GM04504 (cell line): ENCODE measurements at regions not wholly inside any gene's neighbourhood (a gene's known extent, or its start where the extent isn't known, plus 50 kb on each side); places are given as distances from the start of the nearest gene placed in this dataset.

Experiments used
- DNase-seq: peaks from one replicate; pipeline ENCODE4 v3.0.0-alpha.2; 2012; ENCODE audit warnings: low read depth

- DNase-seq, result no peak
Measured at GRCh38 chr3:186487819-186488218, 56.4 kb downstream of the CRYGS start.

GRCh38 chr3:186487037-186487436, 57.1 kb downstream of the CRYGS start:
- no peak for DNase-seq

GRCh38 chr3:186483611-186484340, 60.4 kb downstream of the CRYGS start:
- no peak for DNase-seq

- no peak for DNase-seq
Measured at GRCh38 chr3:186481526-186481925, 62.7 kb downstream of the CRYGS start.

- DNase-seq, result no peak
Measured at GRCh38 chr3:186477876-186478275, 66.3 kb downstream of the CRYGS start.

GRCh38 chr3:186477033-186477432, 67.1 kb downstream of the CRYGS start:
- DNase-seq, result no peak

- no peak for DNase-seq
Measured at GRCh38 chr3:186476541-186476940, 67.6 kb downstream of the CRYGS start.

- no peak for DNase-seq
Measured at GRCh38 chr3:186476044-186476468, 68.1 kb downstream of the CRYGS start.

GRCh38 chr3:186473166-186473565, 71.0 kb downstream of the CRYGS start:
- DNase-seq, result no peak

- DNase-seq, result peak; percentile 20
Measured at GRCh38 chr3:186472456-186473008, 71.6 kb downstream of the CRYGS start.

GRCh38 chr3:186471771-186472170, 72.4 kb downstream of the CRYGS start:
- no peak for DNase-seq

- no peak for DNase-seq
Measured at GRCh38 chr3:186469525-186469924, 74.7 kb downstream of the CRYGS start.

GRCh38 chr3:186467969-186468368, 76.2 kb downstream of the CRYGS start:
- DNase-seq, result no peak

- DNase-seq, result no peak
Measured at GRCh38 chr3:186466391-186466974, 77.7 kb downstream of the CRYGS start.

- no peak for DNase-seq
Measured at GRCh38 chr3:186465508-186465907, 78.7 kb downstream of the CRYGS start.

GRCh38 chr3:186464424-186465093, 79.6 kb downstream of the CRYGS start:
- no peak for DNase-seq

- peak; percentile 38 for DNase-seq
Measured at GRCh38 chr3:186461141-186461540, 83.0 kb downstream of the CRYGS start.

GRCh38 chr3:186459108-186459467, 85.1 kb downstream of the CRYGS start:
- DNase-seq, result no peak

GRCh38 chr3:186458306-186459107, 85.7 kb downstream of the CRYGS start:
- no peak for DNase-seq

GRCh38 chr3:186457236-186457635, 86.9 kb downstream of the CRYGS start:
- DNase-seq, result no peak

GRCh38 chr3:186456731-186457191, 87.4 kb downstream of the CRYGS start:
- DNase-seq, result no peak
